ENCODE measurements at regions not wholly inside any gene's neighbourhood (a gene's known extent, or its start where the extent isn't known, plus 50 kb on each side); places are given as distances from the start of the nearest gene placed in this dataset.

- TF ChIP-seq CTCF (IDR thresholded peaks at IDR 0.05) (no peak), ZFX (IDR thresholded peaks at IDR 0.05; ENCODE audit: borderline replicate concordance) (no peak)
Measured at GRCh38 chr7:118005026-118005425, 131.8 kb upstream of the CTTNBP2 start.

All from 22Rv1 (cell line).